ENCODE measurements at regions not wholly inside any gene's neighbourhood (a gene's known extent, or its start where the extent isn't known, plus 50 kb on each side); places are given as distances from the start of the nearest gene placed in this dataset.

DNA sequence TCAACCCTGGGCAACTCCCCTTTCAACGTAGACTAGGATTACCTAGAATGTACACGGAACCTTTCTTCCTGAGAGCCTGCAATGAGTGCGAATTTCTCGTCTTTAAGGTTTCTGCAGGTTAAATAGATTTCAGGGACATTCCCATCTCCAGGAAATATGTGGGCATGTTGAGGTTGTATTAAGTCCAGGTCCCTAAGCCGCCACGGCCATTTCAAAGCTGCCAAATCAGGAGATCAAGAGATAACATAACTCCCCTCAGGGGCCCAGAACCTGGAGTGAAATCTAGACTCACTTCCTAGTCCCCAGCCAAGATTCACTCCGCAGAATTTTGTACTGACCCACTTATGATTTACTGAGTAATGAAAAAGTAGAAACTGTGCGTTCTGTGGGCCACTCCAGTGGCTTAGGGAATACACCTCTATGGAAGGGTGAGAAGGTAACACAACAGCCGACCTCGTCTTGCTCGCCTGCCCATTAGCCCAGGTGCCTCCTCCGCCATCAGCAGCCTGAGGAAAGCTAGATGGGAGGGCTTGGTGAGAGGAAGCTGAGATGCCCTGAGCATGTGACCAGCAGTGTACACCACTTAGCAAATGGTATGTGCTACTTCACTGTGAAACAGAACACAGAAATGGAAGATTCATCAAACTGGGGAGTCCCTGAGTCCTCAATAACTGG is 98.5 kb upstream of the SOX1 start:
- TF ChIP-seq, protein P1, sequence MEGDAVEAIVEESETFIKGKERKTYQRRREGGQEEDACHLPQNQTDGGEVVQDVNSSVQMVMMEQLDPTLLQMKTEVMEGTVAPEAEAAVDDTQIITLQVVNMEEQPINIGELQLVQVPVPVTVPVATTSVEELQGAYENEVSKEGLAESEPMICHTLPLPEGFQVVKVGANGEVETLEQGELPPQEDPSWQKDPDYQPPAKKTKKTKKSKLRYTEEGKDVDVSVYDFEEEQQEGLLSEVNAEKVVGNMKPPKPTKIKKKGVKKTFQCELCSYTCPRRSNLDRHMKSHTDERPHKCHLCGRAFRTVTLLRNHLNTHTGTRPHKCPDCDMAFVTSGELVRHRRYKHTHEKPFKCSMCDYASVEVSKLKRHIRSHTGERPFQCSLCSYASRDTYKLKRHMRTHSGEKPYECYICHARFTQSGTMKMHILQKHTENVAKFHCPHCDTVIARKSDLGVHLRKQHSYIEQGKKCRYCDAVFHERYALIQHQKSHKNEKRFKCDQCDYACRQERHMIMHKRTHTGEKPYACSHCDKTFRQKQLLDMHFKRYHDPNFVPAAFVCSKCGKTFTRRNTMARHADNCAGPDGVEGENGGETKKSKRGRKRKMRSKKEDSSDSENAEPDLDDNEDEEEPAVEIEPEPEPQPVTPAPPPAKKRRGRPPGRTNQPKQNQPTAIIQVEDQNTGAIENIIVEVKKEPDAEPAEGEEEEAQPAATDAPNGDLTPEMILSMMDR (IDR thresholded peaks at IDR 0.05) = no peak
- no peak for TF ChIP-seq POLR2A (IDR thresholded peaks at IDR 0.05)
